KMS-11 (cell line): ENCODE measurements at regions not wholly inside any gene's neighbourhood (a gene's known extent, or its start where the extent isn't known, plus 50 kb on each side); places are given as distances from the start of the nearest gene placed in this dataset.
A peak's percentile ranks its signal among the peaks of the same experiment; 100 is the strongest.

Experiments
- H2AFZ ChIP-seq: fragments of 200-600 bp; sonication (generic); 2 replicates; pipeline ENCODE4 v1.6.1; 2016; ENCODE audit warnings: antibody characterized with exemption, mixed run types, low read depth
- H3K27ac ChIP-seq: fragments of 200-600 bp; sonication (generic); 2 replicates; pipeline ENCODE4 v1.6.1; 2016; ENCODE audit warnings: mild to moderate bottlenecking, mixed run types
- H3K27me3 ChIP-seq: fragments of 200-600 bp; sonication (generic); 2 replicates; pipeline ENCODE4 v1.6.1; 2017; ENCODE audit warnings: mild to moderate bottlenecking, low read depth, mixed run types, moderate library complexity; ENCODE audit not compliant: insufficient read depth
- H3K36me3 ChIP-seq: fragments of 200-600 bp; sonication (generic); 2 replicates; pipeline ENCODE4 v1.6.1; 2017; ENCODE audit warnings: mild to moderate bottlenecking, mixed run types; ENCODE audit not compliant: insufficient read depth
- H3K4me1 ChIP-seq: fragments of 200-600 bp; sonication (generic); 2 replicates; pipeline ENCODE4 v1.6.1; 2016; ENCODE audit warnings: mild to moderate bottlenecking, low read depth, mixed run types; ENCODE audit not compliant: poor library complexity, severe bottlenecking
- H3K4me2 ChIP-seq: fragments of 200-600 bp; sonication (generic); 2 replicates; pipeline ENCODE4 v1.7.0; 2016; ENCODE audit warnings: mild to moderate bottlenecking, mixed run types
- H3K4me3 ChIP-seq: fragments of 200-600 bp; sonication (generic); IDR thresholded peaks from 2 replicates; pipeline ENCODE4 v1.6.1; 2017; ENCODE audit warnings: low read depth, low read length, mixed read lengths; ENCODE audit not compliant: insufficient read depth
- H3K79me2 ChIP-seq: fragments of 200-600 bp; sonication (generic); 2 replicates; pipeline ENCODE4 v1.6.1; 2016; ENCODE audit warnings: low read depth, mixed run types; ENCODE audit not compliant: insufficient read depth
- H3K9ac ChIP-seq: fragments of 200-600 bp; sonication (generic); 2 replicates; pipeline ENCODE4 v1.6.1; 2016; ENCODE audit warnings: mild to moderate bottlenecking, mixed run types
- H4K20me1 ChIP-seq: fragments of 200-600 bp; sonication (generic); 2 replicates; pipeline ENCODE4 v1.6.1; 2016; ENCODE audit warnings: mild to moderate bottlenecking, mixed run types; ENCODE audit not compliant: insufficient read depth
- TF ChIP-seq, protein P1 (sequence below): fragments of 200-600 bp; sonication (generic); conservative IDR thresholded peaks from 2 replicates; pipeline ENCODE4 v1.6.1; 2017; ENCODE audit warnings: low read depth, mild to moderate bottlenecking, antibody characterized with exemption, low read length, moderate library complexity, mixed read lengths

DNA sequence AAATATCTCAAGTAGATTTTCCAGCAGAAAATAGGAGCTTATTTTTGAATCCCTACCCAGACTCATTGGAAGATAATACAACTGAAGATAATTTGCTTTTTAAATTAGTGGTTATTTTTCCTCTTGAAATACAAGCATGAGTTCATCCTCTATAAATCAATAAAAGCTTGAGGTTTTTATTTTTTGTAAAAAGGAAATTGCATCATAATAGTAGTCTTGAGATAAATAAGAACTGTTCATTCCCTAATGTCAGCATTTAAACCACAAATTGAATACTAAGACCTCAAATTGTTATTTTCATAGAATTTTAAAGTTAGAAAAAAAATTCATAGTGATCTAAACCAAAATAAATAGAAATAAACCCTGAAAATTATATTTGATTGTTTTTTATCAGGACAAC lies 719.1 kb downstream of the CD109 start:
- Histone ChIP-seq H3K79me2 (no peaks in the 10 kb centered on the region), H3K36me3 (no peaks in the 10 kb centered on the region), H3K4me2 (no peak overlapping the region), H3K4me3 (no peak overlapping the region), H2AFZ (no peak overlapping the region), H3K27ac (no peak overlapping the region), H3K9ac (no peak overlapping the region), H3K27me3 (no peaks in the 10 kb centered on the region), H4K20me1 (no peaks in the 10 kb centered on the region), H3K4me1 (no peaks in the 10 kb centered on the region)
- TF ChIP-seq, protein P1, sequence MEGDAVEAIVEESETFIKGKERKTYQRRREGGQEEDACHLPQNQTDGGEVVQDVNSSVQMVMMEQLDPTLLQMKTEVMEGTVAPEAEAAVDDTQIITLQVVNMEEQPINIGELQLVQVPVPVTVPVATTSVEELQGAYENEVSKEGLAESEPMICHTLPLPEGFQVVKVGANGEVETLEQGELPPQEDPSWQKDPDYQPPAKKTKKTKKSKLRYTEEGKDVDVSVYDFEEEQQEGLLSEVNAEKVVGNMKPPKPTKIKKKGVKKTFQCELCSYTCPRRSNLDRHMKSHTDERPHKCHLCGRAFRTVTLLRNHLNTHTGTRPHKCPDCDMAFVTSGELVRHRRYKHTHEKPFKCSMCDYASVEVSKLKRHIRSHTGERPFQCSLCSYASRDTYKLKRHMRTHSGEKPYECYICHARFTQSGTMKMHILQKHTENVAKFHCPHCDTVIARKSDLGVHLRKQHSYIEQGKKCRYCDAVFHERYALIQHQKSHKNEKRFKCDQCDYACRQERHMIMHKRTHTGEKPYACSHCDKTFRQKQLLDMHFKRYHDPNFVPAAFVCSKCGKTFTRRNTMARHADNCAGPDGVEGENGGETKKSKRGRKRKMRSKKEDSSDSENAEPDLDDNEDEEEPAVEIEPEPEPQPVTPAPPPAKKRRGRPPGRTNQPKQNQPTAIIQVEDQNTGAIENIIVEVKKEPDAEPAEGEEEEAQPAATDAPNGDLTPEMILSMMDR = no peak

DNA sequence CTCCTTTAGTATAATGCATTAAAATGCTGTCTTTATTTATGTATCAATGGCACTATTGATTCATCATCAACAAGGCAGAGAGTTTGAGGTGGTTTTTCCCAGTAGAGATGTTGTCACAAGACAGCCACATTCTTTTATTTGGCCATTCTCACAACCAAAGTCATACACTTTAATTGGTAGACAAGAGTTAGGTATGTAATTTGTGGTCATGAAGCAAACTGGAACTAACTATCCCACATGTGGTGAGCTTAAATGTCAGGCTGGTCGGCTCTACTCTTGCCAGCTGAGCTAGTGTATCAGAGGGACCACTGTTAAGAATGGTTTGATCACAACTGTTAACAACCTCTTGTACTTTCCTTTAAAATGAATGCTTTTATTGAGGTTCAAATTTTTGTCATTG lies 714.6 kb downstream of the CD109 start:
- no peaks in the 10 kb centered on the region for H4K20me1 ChIP-seq
- no peaks in the 10 kb centered on the region for H3K4me1 ChIP-seq
- no peaks in the 10 kb centered on the region for H3K79me2 ChIP-seq
- H3K4me2 ChIP-seq = no peak overlapping the region
- no peak overlapping the region for H2AFZ ChIP-seq
- H3K36me3 ChIP-seq = no peaks in the 10 kb centered on the region
- H3K27me3 ChIP-seq = no peaks in the 10 kb centered on the region
- H3K9ac ChIP-seq = no peak overlapping the region
- no peak overlapping the region for H3K4me3 ChIP-seq
- TF ChIP-seq, protein P1 = no peak
- no peak overlapping the region for H3K27ac ChIP-seq

DNA sequence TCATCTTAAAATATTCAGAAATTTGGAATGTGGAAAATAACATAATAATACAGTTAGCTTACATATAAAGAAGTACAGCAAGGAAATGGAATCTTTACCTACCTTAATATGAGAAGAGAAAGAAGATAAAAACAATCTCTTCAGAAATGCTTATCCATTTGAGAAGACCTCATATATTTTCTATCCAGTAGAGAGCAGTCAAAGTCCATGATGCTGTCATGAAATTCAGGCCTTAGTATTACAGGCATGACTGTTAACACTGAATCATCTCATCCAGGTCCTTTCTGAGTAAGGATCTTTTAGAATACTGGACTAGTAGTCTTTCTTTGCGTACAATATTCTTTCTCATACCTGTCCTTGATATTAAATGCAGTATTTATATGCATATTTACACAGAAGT lies 713.4 kb downstream of the CD109 start:
- H3K79me2 ChIP-seq = no peaks in the 10 kb centered on the region
- H3K4me2 ChIP-seq = no peak overlapping the region
- no peaks in the 10 kb centered on the region for H3K4me1 ChIP-seq
- H3K27me3 ChIP-seq = no peaks in the 10 kb centered on the region
- H3K27ac ChIP-seq = no peak overlapping the region
- H3K9ac ChIP-seq = no peak overlapping the region
- H2AFZ ChIP-seq = no peak overlapping the region
- H3K4me3 ChIP-seq = no peak overlapping the region
- H3K36me3 ChIP-seq = no peaks in the 10 kb centered on the region
- no peaks in the 10 kb centered on the region for H4K20me1 ChIP-seq
- TF ChIP-seq, protein P1 = peak; percentile 29; the same call in 1 of the 2 replicates

DNA sequence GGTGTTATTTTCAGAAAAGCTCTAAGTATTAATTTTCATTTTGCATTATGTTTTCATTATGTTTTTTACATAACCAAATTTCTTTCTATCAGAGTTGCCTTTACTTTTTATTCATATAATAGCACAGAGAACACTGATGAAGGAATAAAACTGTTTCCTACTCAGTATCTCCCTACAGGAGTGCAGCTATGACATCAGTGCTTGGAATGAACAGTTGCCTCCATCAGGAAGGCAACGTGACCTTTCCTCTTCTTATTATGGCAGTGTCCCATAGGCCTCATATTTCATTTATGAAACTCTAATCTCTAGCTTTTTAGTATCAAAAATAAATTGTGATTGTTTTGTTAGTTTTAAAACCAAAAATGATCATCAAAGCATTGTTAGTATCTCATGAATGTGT lies 712.8 kb downstream of the CD109 start:
- no peak overlapping the region for H3K27ac ChIP-seq
- H4K20me1 ChIP-seq = no peaks in the 10 kb centered on the region
- H3K4me2 ChIP-seq = no peak overlapping the region
- no peak overlapping the region for H2AFZ ChIP-seq
- no peaks in the 10 kb centered on the region for H3K79me2 ChIP-seq
- no peak overlapping the region for H3K9ac ChIP-seq
- no peaks in the 10 kb centered on the region for H3K4me1 ChIP-seq
- H3K27me3 ChIP-seq = no peaks in the 10 kb centered on the region
- no peaks in the 10 kb centered on the region for H3K36me3 ChIP-seq
- TF ChIP-seq, protein P1 = no peak
- H3K4me3 ChIP-seq = no peak overlapping the region
